ENCODE measurements at regions not wholly inside any gene's neighbourhood (a gene's known extent, or its start where the extent isn't known, plus 50 kb on each side); places are given as distances from the start of the nearest gene placed in this dataset.

DNA sequence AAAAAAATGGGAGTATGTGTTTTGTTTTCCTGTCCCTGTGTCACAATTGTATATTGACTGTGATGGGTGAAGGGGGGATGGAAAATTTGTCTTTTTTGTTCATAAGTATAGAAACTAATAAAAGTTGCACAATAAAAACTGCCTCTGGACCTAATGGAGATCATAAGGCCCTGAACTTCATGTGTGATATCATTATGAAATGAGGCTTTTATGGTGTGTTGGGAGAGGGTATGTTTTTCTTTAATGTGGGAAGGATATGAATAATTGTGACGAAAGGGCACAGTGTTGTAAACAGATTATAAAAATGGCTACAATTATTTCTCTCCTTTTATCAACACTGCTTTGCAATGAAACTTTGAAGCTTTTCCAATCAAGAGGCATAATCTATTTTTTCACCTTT, 1889.3 kb upstream of the CELF4 start:
- TF ChIP-seq, protein P1, sequence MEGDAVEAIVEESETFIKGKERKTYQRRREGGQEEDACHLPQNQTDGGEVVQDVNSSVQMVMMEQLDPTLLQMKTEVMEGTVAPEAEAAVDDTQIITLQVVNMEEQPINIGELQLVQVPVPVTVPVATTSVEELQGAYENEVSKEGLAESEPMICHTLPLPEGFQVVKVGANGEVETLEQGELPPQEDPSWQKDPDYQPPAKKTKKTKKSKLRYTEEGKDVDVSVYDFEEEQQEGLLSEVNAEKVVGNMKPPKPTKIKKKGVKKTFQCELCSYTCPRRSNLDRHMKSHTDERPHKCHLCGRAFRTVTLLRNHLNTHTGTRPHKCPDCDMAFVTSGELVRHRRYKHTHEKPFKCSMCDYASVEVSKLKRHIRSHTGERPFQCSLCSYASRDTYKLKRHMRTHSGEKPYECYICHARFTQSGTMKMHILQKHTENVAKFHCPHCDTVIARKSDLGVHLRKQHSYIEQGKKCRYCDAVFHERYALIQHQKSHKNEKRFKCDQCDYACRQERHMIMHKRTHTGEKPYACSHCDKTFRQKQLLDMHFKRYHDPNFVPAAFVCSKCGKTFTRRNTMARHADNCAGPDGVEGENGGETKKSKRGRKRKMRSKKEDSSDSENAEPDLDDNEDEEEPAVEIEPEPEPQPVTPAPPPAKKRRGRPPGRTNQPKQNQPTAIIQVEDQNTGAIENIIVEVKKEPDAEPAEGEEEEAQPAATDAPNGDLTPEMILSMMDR (IDR thresholded peaks at IDR 0.05): no peak
- TF ChIP-seq POLR2A (IDR thresholded peaks at IDR 0.05): no peak
